Caco-2 (cell line): ENCODE measurements at regions not wholly inside any gene's neighbourhood (a gene's known extent, or its start where the extent isn't known, plus 50 kb on each side); places are given as distances from the start of the nearest gene placed in this dataset.

Experiments used
- BruUV-seq: library from RNA; stranded (reverse); fragments of 400-500 nt; replicated peaks from 2 replicates; lab custom pipeline; 2021; lab: Mats Ljungman, UMichigan
- CTCF ChIA-PET: fragments of 300-600 bp; sonication (Branson Sonifier 250); formaldehyde crosslinking; loops from one replicate; lab custom pipeline; 2022; ENCODE audit warnings: antibody characterized with exemption; lab: Charles Lee
- POLR2A ChIA-PET: fragments of 300-600 bp; sonication (Branson Sonifier 250); formaldehyde crosslinking; loops from one replicate; lab custom pipeline; 2022; ENCODE audit warnings: antibody characterized with exemption; lab: Charles Lee
- DNase-seq, 2 experiments: peaks; one replicate each; pipeline versions ENCODE4 v3.0.0 to v3.0.0-alpha.2; 2020 to 2022
- H3K27me3 ChIP-seq: replicated peaks from 2 replicates; pipeline ENCODE4 v1.6.0; 2011; ENCODE audit warnings: low read length; ENCODE audit not compliant: control insufficient read depth, insufficient read depth
- H3K36me3 ChIP-seq: 2 replicates; pipeline ENCODE4 v1.5.1; 2011; ENCODE audit warnings: low read length; ENCODE audit not compliant: control insufficient read depth, insufficient read depth
- H3K4me1 ChIP-seq: fragments of 250-450 bp; sonication (Bioruptor Pico); 2 replicates; pipeline ENCODE4 v1.5.1; 2020; ENCODE audit warnings: mild to moderate bottlenecking
- H3K4me3 ChIP-seq: 2 replicates; pipeline ENCODE4 v1.5.1; 2011; ENCODE audit warnings: low read depth, mild to moderate bottlenecking, control low read depth, low read length
- H3K9me3 ChIP-seq: fragments of 250-450 bp; sonication (Bioruptor Pico); 2 replicates; pipeline ENCODE4 v1.5.1; 2020; ENCODE audit warnings: mild to moderate bottlenecking, moderate library complexity
- H3K27ac Mint-ChIP-seq: one replicate; pipeline ENCODE4 v1.8.0; 2022; ENCODE audit warnings: mixed read lengths; ENCODE audit not compliant: unreplicated experiment
- H3K27me3 Mint-ChIP-seq: one replicate; pipeline ENCODE4 v1.8.0; 2022; ENCODE audit warnings: mixed read lengths; ENCODE audit not compliant: insufficient read depth, unreplicated experiment
- H3K36me3 Mint-ChIP-seq: one replicate; pipeline ENCODE4 v1.8.0; 2022; ENCODE audit warnings: mild to moderate bottlenecking, mixed read lengths; ENCODE audit not compliant: insufficient read depth, unreplicated experiment
- H3K4me1 Mint-ChIP-seq: one replicate; pipeline ENCODE4 v1.8.0; 2022; ENCODE audit warnings: low read depth, mixed read lengths; ENCODE audit not compliant: unreplicated experiment
- H3K4me3 Mint-ChIP-seq: one replicate; pipeline ENCODE4 v1.8.0; 2022; ENCODE audit warnings: mild to moderate bottlenecking, moderate library complexity, mixed read lengths; ENCODE audit not compliant: unreplicated experiment
- H3K9me3 Mint-ChIP-seq: one replicate; pipeline ENCODE4 v1.8.0; 2022; ENCODE audit warnings: mixed read lengths; ENCODE audit not compliant: unreplicated experiment
- CTCF ChIP-seq, 2 experiments: fragments of 200-600 bp in 1 of 2; IDR thresholded peaks; 1 replicate in 1 of 2; 2 replicates in 1 of 2; pipeline versions ENCODE4 v1.5.1 to v1.8.0; 2011 to 2022; ENCODE audit warnings: antibody characterized with exemption in 1 of 2, control low read depth in 1 of 2, inconsistent platforms in 1 of 2, low read depth in 1 of 2, low read length in 1 of 2, mild to moderate bottlenecking in 1 of 2, moderate library complexity in 1 of 2; ENCODE audit not compliant: insufficient read depth in 1 of 2, severe bottlenecking in 1 of 2, unreplicated experiment in 1 of 2
- intact Hi-C: fragments of 100-400 bp; cut with micrococcal nuclease; formaldehyde crosslinking; loops from one replicate; pipeline ENCODE4 v1.10.0; 2022; ENCODE audit not compliant: unreplicated experiment

GRCh38 chr10:90588222-90588621 lies 269.6 kb downstream of the HTR7 start:
- ChIA-PET POLR2A (no interaction called here), CTCF (no interaction called here)
- H3K27ac Mint-ChIP-seq = no peak overlapping the region
- Histone ChIP-seq H3K36me3 (no peaks in the 10 kb centered on the region), H3K4me3 (no peak overlapping the region), H3K4me1 (peaks cover 17% of the 10 kb centered on the region), H3K9me3 (no peaks in the 10 kb centered on the region), H3K27me3 (no peaks in the 10 kb centered on the region)
- peaks cover 4% of the 10 kb centered on the region for H3K27me3 Mint-ChIP-seq
- H3K9me3 Mint-ChIP-seq = no peaks in the 10 kb centered on the region
- peaks cover 11% of the 10 kb centered on the region for H3K4me1 Mint-ChIP-seq
- intact Hi-C loops = loop anchor here (5.0 kb wide), 1 partner anchor 776 kb away; no protein-coding TSS in a partner anchor
- H3K4me3 Mint-ChIP-seq = no peak overlapping the region
- no peaks in the 10 kb centered on the region for H3K36me3 Mint-ChIP-seq
- no TSS peak for BruUV-seq
- TF ChIP-seq CTCF (IDR thresholded peaks at IDR 0.05; ENCODE audit: insufficient read depth in 1 of 2, low read depth in 1 of 2, low read length in 1 of 2, severe bottlenecking in 1 of 2, unreplicated experiment in 1 of 2) = no peak
- no peak for DNase-seq

- no peak for TF ChIP-seq CTCF (IDR thresholded peaks at IDR 0.05; ENCODE audit: insufficient read depth in 1 of 2, low read depth in 1 of 2, low read length in 1 of 2, severe bottlenecking in 1 of 2, unreplicated experiment in 1 of 2)
- no peak for DNase-seq
- Histone ChIP-seq H3K36me3 (no peaks in the 10 kb centered on the region), H3K4me1 (peaks cover 17% of the 10 kb centered on the region), H3K4me3 (no peak overlapping the region), H3K9me3 (no peaks in the 10 kb centered on the region), H3K27me3 (no peaks in the 10 kb centered on the region)
- BruUV-seq = no TSS peak
- no peaks in the 10 kb centered on the region for H3K9me3 Mint-ChIP-seq
- H3K27ac Mint-ChIP-seq = no peak overlapping the region
- CTCF ChIA-PET = interaction anchor here (1.1 kb wide), 1 partner anchor 441 kb away, joined by 3 read pairs; no protein-coding TSS in a partner anchor
- peaks cover 11% of the 10 kb centered on the region for H3K4me1 Mint-ChIP-seq
- H3K4me3 Mint-ChIP-seq = no peak overlapping the region
- intact Hi-C loops = loop anchor here (5.0 kb wide), 1 partner anchor 778 kb away; no protein-coding TSS in a partner anchor
- POLR2A ChIA-PET = no interaction called here
- H3K27me3 Mint-ChIP-seq = peaks cover 4% of the 10 kb centered on the region
- no peaks in the 10 kb centered on the region for H3K36me3 Mint-ChIP-seq
These were observed 268.0 kb downstream of the HTR7 start for GRCh38 chr10:90589825-90590224.

GRCh38 chr10:90591629-90592028 lies 266.2 kb downstream of the HTR7 start:
- Mint-ChIP-seq H3K27ac (no peak overlapping the region), H3K4me3 (no peak overlapping the region), H3K27me3 (peaks cover 6% of the 10 kb centered on the region), H3K9me3 (no peaks in the 10 kb centered on the region), H3K36me3 (no peaks in the 10 kb centered on the region), H3K4me1 (peaks cover 11% of the 10 kb centered on the region)
- H3K4me1 ChIP-seq = peaks cover 12% of the 10 kb centered on the region
- BruUV-seq = no TSS peak
- DNase-seq = no peak
- CTCF ChIA-PET = no interaction called here
- H3K36me3 ChIP-seq = no peaks in the 10 kb centered on the region
- H3K27me3 ChIP-seq = no peaks in the 10 kb centered on the region
- POLR2A ChIA-PET = no interaction called here
- no peak overlapping the region for H3K4me3 ChIP-seq
- H3K9me3 ChIP-seq = no peaks in the 10 kb centered on the region
- intact Hi-C loops = loop anchor here (2.0 kb wide), 1 partner anchor 637 kb away; no protein-coding TSS in a partner anchor
- no peak for TF ChIP-seq CTCF (IDR thresholded peaks at IDR 0.05; ENCODE audit: insufficient read depth in 1 of 2, low read depth in 1 of 2, low read length in 1 of 2, severe bottlenecking in 1 of 2, unreplicated experiment in 1 of 2)
